WTC11 (cell line): ENCODE measurements at regions not wholly inside any gene's neighbourhood (a gene's known extent, or its start where the extent isn't known, plus 50 kb on each side); places are given as distances from the start of the nearest gene placed in this dataset.

Source experiments
- ATAC-seq: fragments of 200-7000 bp; cut with Tn5 transposase; 2 replicates; pipeline ENCODE4 v1.10.0; 2021; ENCODE audit warnings: mild to moderate bottlenecking, moderate library complexity
- CTCF ChIA-PET: fragments of 300-600 bp; sonication (Branson Sonifier 250); formaldehyde crosslinking; loops from one replicate; lab custom pipeline; 2021; ENCODE audit warnings: antibody characterized with exemption; lab: Charles Lee
- POLR2A ChIA-PET: fragments of 350-600 bp; sonication (Branson Sonifier 250); formaldehyde crosslinking; loops from one replicate; lab custom pipeline; 2021; ENCODE audit warnings: antibody characterized with exemption; lab: Charles Lee
- DNase-seq: peaks from one replicate; pipeline ENCODE4 v3.0.0; 2021; ENCODE audit warnings: low spot score
- H3K27ac Mint-ChIP-seq: 2 replicates; pipeline ENCODE4 v1.8.0; 2021; ENCODE audit warnings: mixed read lengths
- H3K27me3 Mint-ChIP-seq: 2 replicates; pipeline ENCODE4 v1.8.0; 2021; ENCODE audit warnings: low read depth, mild to moderate bottlenecking, moderate library complexity, mixed read lengths
- H3K36me3 Mint-ChIP-seq: 2 replicates; pipeline ENCODE4 v1.8.0; 2021; ENCODE audit warnings: mixed read lengths
- H3K4me1 Mint-ChIP-seq: 2 replicates; pipeline ENCODE4 v1.8.0; 2022; ENCODE audit warnings: mixed read lengths
- H3K4me3 Mint-ChIP-seq: 2 replicates; pipeline ENCODE4 v1.8.0; 2021; ENCODE audit warnings: mild to moderate bottlenecking, moderate library complexity, mixed read lengths
- H3K9me3 Mint-ChIP-seq: 2 replicates; pipeline ENCODE4 v1.8.0; 2021; ENCODE audit warnings: mixed read lengths
- CBFB ChIP-seq: sonication (generic); formaldehyde crosslinking; IDR thresholded peaks from 2 replicates; pipeline ENCODE4 v1.8.1; 2022; ENCODE audit warnings: mild to moderate bottlenecking, low read depth, missing genetic modification reagents
- FOXJ3 ChIP-seq: sonication (generic); formaldehyde crosslinking; IDR thresholded peaks from 2 replicates; pipeline ENCODE4 v1.9.0; 2021; ENCODE audit warnings: missing genetic modification reagents, mild to moderate bottlenecking, borderline replicate concordance
- FOXK1 ChIP-seq: sonication (generic); formaldehyde crosslinking; IDR thresholded peaks from 2 replicates; pipeline ENCODE4 v1.8.0; 2022; ENCODE audit warnings: mild to moderate bottlenecking, moderate library complexity, missing genetic modification reagents
- MYBL2 ChIP-seq: sonication (generic); formaldehyde crosslinking; IDR thresholded peaks from 2 replicates; pipeline ENCODE4 v1.8.1; 2023; ENCODE audit warnings: mild to moderate bottlenecking, moderate library complexity, missing genetic modification reagents
- NFATC4 ChIP-seq: fragments of 250-450 bp; sonication (Bioruptor Pico); IDR thresholded peaks from 2 replicates; pipeline ENCODE4 v1.9.0; 2021; ENCODE audit warnings: mild to moderate bottlenecking
- NR3C1 ChIP-seq: sonication (generic); formaldehyde crosslinking; conservative IDR thresholded peaks from 2 replicates; pipeline ENCODE4 v1.8.1; 2023; ENCODE audit warnings: low read depth, mild to moderate bottlenecking, missing genetic modification reagents
- TCF7 ChIP-seq: sonication (generic); formaldehyde crosslinking; IDR thresholded peaks from 2 replicates; pipeline ENCODE4 v1.8.0; 2022; ENCODE audit warnings: mild to moderate bottlenecking, low read depth, missing genetic modification reagents, moderate library complexity
- TEAD1 ChIP-seq: sonication (generic); formaldehyde crosslinking; IDR thresholded peaks from 2 replicates; pipeline ENCODE4 v1.8.0; 2022; ENCODE audit warnings: mild to moderate bottlenecking, missing genetic modification reagents
- ZNF396 ChIP-seq: fragments of 250-450 bp; sonication (Bioruptor Pico); IDR thresholded peaks from 2 replicates; pipeline ENCODE4 v1.8.0; 2021; ENCODE audit warnings: mild to moderate bottlenecking, moderate library complexity, borderline replicate concordance
- ZNF671 ChIP-seq: fragments of 250-450 bp; sonication (Bioruptor Pico); IDR thresholded peaks from 2 replicates; pipeline ENCODE4 v1.8.0; 2021; ENCODE audit warnings: mild to moderate bottlenecking
- TF ChIP-seq, protein P1 (sequence below): sonication (generic); formaldehyde crosslinking; IDR thresholded peaks from 2 replicates; pipeline ENCODE4 v1.8.0; 2022; ENCODE audit warnings: mild to moderate bottlenecking, missing genetic modification reagents
- TF ChIP-seq, protein P2 (sequence below): sonication (generic); formaldehyde crosslinking; IDR thresholded peaks from 2 replicates; pipeline ENCODE4 v1.8.1; 2022; ENCODE audit warnings: missing genetic modification reagents, borderline replicate concordance
- TF ChIP-seq, protein P3 (sequence below): sonication (generic); formaldehyde crosslinking; IDR thresholded peaks from 2 replicates; pipeline ENCODE4 v1.8.0; 2023; ENCODE audit warnings: missing genetic modification reagents
- TF ChIP-seq, protein P4 (sequence below): sonication (generic); formaldehyde crosslinking; IDR thresholded peaks from 2 replicates; pipeline ENCODE4 v1.8.1; 2023; ENCODE audit warnings: mild to moderate bottlenecking, missing genetic modification reagents
- TF ChIP-seq, protein P5 (sequence below): sonication (generic); formaldehyde crosslinking; IDR thresholded peaks from 2 replicates; pipeline ENCODE4 v1.8.1; 2022; ENCODE audit warnings: mild to moderate bottlenecking, missing genetic modification reagents, moderate library complexity, borderline replicate concordance
- TF ChIP-seq, protein P6 (sequence below): fragments of 250-450 bp; sonication (Bioruptor Pico); IDR thresholded peaks from 2 replicates; pipeline ENCODE4 v1.8.0; 2021; ENCODE audit warnings: mild to moderate bottlenecking
- TF ChIP-seq, protein P7 (sequence below): sonication (generic); formaldehyde crosslinking; conservative IDR thresholded peaks from 2 replicates; pipeline ENCODE4 v1.8.1; 2023; ENCODE audit warnings: mild to moderate bottlenecking, low read depth, missing genetic modification reagents, moderate library complexity

DNA sequence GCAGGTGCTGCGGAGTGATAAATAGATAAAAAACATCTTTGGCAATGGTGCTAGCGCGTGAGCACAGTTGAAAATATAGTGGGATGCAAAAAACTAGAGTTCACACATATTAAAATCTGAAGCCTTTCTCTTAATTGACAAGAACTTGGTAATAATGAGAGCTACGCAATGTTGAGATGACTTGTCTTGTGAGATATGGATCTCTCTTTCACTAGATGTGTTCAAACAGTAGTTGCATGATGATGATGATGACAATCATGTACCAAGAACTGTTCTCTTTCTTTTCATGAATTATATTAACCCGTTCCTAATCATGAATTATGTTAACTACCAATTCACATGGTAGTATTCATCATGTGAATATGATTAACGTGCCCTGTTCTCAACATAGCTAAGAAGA lies 81.1 kb downstream of the DYNAP start:
- Mint-ChIP-seq H3K4me3 (no peak overlapping the region), H3K27me3 (no peaks in the 10 kb centered on the region), H3K9me3 (peaks cover 27% of the 10 kb centered on the region), H3K36me3 (peaks cover 26% of the 10 kb centered on the region), H3K27ac (no peak overlapping the region)
- CTCF ChIA-PET = interaction anchor here (1.1 to 1.5 kb wide), 2 partner anchors 83 to 228 kb away, joined by 4 to 5 read pairs; no protein-coding TSS in a partner anchor
- ATAC-seq (no peak), DNase-seq (no peak)
- TF ChIP-seq, protein P1, sequence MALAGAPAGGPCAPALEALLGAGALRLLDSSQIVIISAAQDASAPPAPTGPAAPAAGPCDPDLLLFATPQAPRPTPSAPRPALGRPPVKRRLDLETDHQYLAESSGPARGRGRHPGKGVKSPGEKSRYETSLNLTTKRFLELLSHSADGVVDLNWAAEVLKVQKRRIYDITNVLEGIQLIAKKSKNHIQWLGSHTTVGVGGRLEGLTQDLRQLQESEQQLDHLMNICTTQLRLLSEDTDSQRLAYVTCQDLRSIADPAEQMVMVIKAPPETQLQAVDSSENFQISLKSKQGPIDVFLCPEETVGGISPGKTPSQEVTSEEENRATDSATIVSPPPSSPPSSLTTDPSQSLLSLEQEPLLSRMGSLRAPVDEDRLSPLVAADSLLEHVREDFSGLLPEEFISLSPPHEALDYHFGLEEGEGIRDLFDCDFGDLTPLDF = no peak
- TF ChIP-seq, protein P2, sequence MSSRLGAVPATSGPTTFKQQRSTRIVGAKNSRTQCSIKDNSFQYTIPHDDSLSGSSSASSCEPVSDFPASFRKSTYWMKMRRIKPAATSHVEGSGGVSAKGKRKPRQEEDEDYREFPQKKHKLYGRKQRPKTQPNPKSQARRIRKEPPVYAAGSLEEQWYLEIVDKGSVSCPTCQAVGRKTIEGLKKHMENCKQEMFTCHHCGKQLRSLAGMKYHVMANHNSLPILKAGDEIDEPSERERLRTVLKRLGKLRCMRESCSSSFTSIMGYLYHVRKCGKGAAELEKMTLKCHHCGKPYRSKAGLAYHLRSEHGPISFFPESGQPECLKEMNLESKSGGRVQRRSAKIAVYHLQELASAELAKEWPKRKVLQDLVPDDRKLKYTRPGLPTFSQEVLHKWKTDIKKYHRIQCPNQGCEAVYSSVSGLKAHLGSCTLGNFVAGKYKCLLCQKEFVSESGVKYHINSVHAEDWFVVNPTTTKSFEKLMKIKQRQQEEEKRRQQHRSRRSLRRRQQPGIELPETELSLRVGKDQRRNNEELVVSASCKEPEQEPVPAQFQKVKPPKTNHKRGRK = no peak
- TF ChIP-seq FOXJ3 (CRISPR knock-in tag) (no peak), TEAD1 (no peak), ZNF671 (no peak), TCF7 (CRISPR knock-in tag) (no peak), CBFB (CRISPR knock-in tag) (no peak), ZNF396 (no peak), NR3C1 (CRISPR knock-in tag) (no peak), FOXK1 (no peak), MYBL2 (no peak), NFATC4 (CRISPR knock-in tag) (no peak)
- TF ChIP-seq, protein P3, sequence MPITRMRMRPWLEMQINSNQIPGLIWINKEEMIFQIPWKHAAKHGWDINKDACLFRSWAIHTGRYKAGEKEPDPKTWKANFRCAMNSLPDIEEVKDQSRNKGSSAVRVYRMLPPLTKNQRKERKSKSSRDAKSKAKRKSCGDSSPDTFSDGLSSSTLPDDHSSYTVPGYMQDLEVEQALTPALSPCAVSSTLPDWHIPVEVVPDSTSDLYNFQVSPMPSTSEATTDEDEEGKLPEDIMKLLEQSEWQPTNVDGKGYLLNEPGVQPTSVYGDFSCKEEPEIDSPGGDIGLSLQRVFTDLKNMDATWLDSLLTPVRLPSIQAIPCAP = no peak
- TF ChIP-seq, protein P4, sequence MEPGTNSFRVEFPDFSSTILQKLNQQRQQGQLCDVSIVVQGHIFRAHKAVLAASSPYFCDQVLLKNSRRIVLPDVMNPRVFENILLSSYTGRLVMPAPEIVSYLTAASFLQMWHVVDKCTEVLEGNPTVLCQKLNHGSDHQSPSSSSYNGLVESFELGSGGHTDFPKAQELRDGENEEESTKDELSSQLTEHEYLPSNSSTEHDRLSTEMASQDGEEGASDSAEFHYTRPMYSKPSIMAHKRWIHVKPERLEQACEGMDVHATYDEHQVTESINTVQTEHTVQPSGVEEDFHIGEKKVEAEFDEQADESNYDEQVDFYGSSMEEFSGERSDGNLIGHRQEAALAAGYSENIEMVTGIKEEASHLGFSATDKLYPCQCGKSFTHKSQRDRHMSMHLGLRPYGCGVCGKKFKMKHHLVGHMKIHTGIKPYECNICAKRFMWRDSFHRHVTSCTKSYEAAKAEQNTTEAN = no peak
- TF ChIP-seq, protein P5, sequence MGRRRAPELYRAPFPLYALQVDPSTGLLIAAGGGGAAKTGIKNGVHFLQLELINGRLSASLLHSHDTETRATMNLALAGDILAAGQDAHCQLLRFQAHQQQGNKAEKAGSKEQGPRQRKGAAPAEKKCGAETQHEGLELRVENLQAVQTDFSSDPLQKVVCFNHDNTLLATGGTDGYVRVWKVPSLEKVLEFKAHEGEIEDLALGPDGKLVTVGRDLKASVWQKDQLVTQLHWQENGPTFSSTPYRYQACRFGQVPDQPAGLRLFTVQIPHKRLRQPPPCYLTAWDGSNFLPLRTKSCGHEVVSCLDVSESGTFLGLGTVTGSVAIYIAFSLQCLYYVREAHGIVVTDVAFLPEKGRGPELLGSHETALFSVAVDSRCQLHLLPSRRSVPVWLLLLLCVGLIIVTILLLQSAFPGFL (CRISPR knock-in tag) = no peak
- TF ChIP-seq, protein P6, sequence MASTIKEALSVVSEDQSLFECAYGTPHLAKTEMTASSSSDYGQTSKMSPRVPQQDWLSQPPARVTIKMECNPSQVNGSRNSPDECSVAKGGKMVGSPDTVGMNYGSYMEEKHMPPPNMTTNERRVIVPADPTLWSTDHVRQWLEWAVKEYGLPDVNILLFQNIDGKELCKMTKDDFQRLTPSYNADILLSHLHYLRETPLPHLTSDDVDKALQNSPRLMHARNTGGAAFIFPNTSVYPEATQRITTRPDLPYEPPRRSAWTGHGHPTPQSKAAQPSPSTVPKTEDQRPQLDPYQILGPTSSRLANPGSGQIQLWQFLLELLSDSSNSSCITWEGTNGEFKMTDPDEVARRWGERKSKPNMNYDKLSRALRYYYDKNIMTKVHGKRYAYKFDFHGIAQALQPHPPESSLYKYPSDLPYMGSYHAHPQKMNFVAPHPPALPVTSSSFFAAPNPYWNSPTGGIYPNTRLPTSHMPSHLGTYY (CRISPR knock-in tag) = no peak
- TF ChIP-seq, protein P7, sequence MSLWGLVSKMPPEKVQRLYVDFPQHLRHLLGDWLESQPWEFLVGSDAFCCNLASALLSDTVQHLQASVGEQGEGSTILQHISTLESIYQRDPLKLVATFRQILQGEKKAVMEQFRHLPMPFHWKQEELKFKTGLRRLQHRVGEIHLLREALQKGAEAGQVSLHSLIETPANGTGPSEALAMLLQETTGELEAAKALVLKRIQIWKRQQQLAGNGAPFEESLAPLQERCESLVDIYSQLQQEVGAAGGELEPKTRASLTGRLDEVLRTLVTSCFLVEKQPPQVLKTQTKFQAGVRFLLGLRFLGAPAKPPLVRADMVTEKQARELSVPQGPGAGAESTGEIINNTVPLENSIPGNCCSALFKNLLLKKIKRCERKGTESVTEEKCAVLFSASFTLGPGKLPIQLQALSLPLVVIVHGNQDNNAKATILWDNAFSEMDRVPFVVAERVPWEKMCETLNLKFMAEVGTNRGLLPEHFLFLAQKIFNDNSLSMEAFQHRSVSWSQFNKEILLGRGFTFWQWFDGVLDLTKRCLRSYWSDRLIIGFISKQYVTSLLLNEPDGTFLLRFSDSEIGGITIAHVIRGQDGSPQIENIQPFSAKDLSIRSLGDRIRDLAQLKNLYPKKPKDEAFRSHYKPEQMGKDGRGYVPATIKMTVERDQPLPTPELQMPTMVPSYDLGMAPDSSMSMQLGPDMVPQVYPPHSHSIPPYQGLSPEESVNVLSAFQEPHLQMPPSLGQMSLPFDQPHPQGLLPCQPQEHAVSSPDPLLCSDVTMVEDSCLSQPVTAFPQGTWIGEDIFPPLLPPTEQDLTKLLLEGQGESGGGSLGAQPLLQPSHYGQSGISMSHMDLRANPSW = no peak
- TF ChIP-seq, all 79 proteins: peak for 0
- no peaks in the 10 kb centered on the region for H3K4me1 Mint-ChIP-seq
- POLR2A ChIA-PET = no interaction called here
